ENCODE measurements at regions not wholly inside any gene's neighbourhood (a gene's known extent, or its start where the extent isn't known, plus 50 kb on each side); places are given as distances from the start of the nearest gene placed in this dataset.

GRCh38 chr2:147390475-147390874 lies 454.4 kb upstream of the ACVR2A start:
- intact Hi-C loops (cut with micrococcal nuclease; ENCODE audit: unreplicated experiment): no loop called here

GRCh38 chr2:147389218-147389617 lies 455.6 kb upstream of the ACVR2A start:
- ChIA-PET POLR2A (ENCODE audit: low non-redundant PET) (no interaction called here), CTCF (no interaction called here)
- Histone ChIP-seq H3K4me3 (ENCODE audit: low read depth, low read length, poor library complexity, severe bottlenecking) (no peak overlapping the region), H3K27ac (ENCODE audit: low read depth, low read length, poor library complexity, severe bottlenecking) (no peak overlapping the region), H3K27me3 (replicated peaks; ENCODE audit: insufficient read depth, low read depth, low read length, poor library complexity) (no peaks in the 10 kb centered on the region), H3K36me3 (ENCODE audit: insufficient read depth, low read length, poor library complexity, severe bottlenecking) (no peaks in the 10 kb centered on the region), H3K4me1 (ENCODE audit: insufficient read depth, low read length, poor library complexity, severe bottlenecking) (no peaks in the 10 kb centered on the region), H3K9me3 (ENCODE audit: low read depth, low read length, poor library complexity, severe bottlenecking) (no peaks in the 10 kb centered on the region)
- DNase-seq (ENCODE audit: low spot score): no peak
- TF ChIP-seq CTCF (conservative IDR thresholded peaks at IDR 0.05; ENCODE audit: low read depth, low read length): no peak
- no peak for TF ChIP-seq EZH2 (IDR thresholded peaks at IDR 0.05; ENCODE audit: borderline replicate concordance, low read depth, low read length, poor library complexity, severe bottlenecking)
- BruUV-seq (replicated peaks): no TSS peak
- intact Hi-C loops (cut with micrococcal nuclease; ENCODE audit: unreplicated experiment): no loop called here

More at GRCh38 chr2:147390475-147390874, 454.4 kb upstream of the ACVR2A start:
- Histone ChIP-seq H3K36me3 (ENCODE audit: insufficient read depth, low read length, poor library complexity, severe bottlenecking) (no peaks in the 10 kb centered on the region), H3K9me3 (ENCODE audit: low read depth, low read length, poor library complexity, severe bottlenecking) (no peaks in the 10 kb centered on the region), H3K27me3 (replicated peaks; ENCODE audit: insufficient read depth, low read depth, low read length, poor library complexity) (no peaks in the 10 kb centered on the region), H3K27ac (ENCODE audit: low read depth, low read length, poor library complexity, severe bottlenecking) (no peak overlapping the region), H3K4me3 (ENCODE audit: low read depth, low read length, poor library complexity, severe bottlenecking) (no peak overlapping the region), H3K4me1 (ENCODE audit: insufficient read depth, low read length, poor library complexity, severe bottlenecking) (no peaks in the 10 kb centered on the region)
- CTCF ChIA-PET: no interaction called here
- POLR2A ChIA-PET (ENCODE audit: low non-redundant PET): interaction anchor here (0.5 kb wide), 1 partner anchor 434 kb away, joined by 3 read pairs; no protein-coding TSS in a partner anchor
- TF ChIP-seq CTCF (conservative IDR thresholded peaks at IDR 0.05; ENCODE audit: low read depth, low read length): no peak
- no peak for TF ChIP-seq EZH2 (IDR thresholded peaks at IDR 0.05; ENCODE audit: borderline replicate concordance, low read depth, low read length, poor library complexity, severe bottlenecking)
- no peak for DNase-seq (ENCODE audit: low spot score)
- BruUV-seq (replicated peaks): no TSS peak

- CTCF ChIA-PET: interaction anchor here (1.2 kb wide), 1 partner anchor 523 kb away, joined by 3 read pairs; no protein-coding TSS in a partner anchor
- BruUV-seq (replicated peaks): no TSS peak
- H3K27ac ChIP-seq (ENCODE audit: low read depth, low read length, poor library complexity, severe bottlenecking): no peak overlapping the region
- no peaks in the 10 kb centered on the region for H3K9me3 ChIP-seq (ENCODE audit: low read depth, low read length, poor library complexity, severe bottlenecking)
- no peak for DNase-seq (ENCODE audit: low spot score)
- TF ChIP-seq CTCF (conservative IDR thresholded peaks at IDR 0.05; ENCODE audit: low read depth, low read length): no peak
- TF ChIP-seq EZH2 (IDR thresholded peaks at IDR 0.05; ENCODE audit: borderline replicate concordance, low read depth, low read length, poor library complexity, severe bottlenecking): no peak
- H3K4me1 ChIP-seq (ENCODE audit: insufficient read depth, low read length, poor library complexity, severe bottlenecking): no peaks in the 10 kb centered on the region
- POLR2A ChIA-PET (ENCODE audit: low non-redundant PET): no interaction called here
- no peaks in the 10 kb centered on the region for H3K36me3 ChIP-seq (ENCODE audit: insufficient read depth, low read length, poor library complexity, severe bottlenecking)
- intact Hi-C loops (cut with micrococcal nuclease; ENCODE audit: unreplicated experiment): no loop called here
- no peak overlapping the region for H3K4me3 ChIP-seq (ENCODE audit: low read depth, low read length, poor library complexity, severe bottlenecking)
- H3K27me3 ChIP-seq (replicated peaks; ENCODE audit: insufficient read depth, low read depth, low read length, poor library complexity): no peaks in the 10 kb centered on the region
Measured at GRCh38 chr2:147388217-147388616, 456.6 kb upstream of the ACVR2A start.
